GM12878 (cell line): ENCODE measurements at regions not wholly inside any gene's neighbourhood (a gene's known extent, or its start where the extent isn't known, plus 50 kb on each side); places are given as distances from the start of the nearest gene placed in this dataset.

Experiments used
- ATAC-seq: fragments of 200-7000 bp; cut with Tn5 transposase; 3 replicates; pipeline ENCODE4 v1.9.1; 2020; ENCODE audit warnings: mild to moderate bottlenecking, moderate library complexity
- BruUV-seq: library from RNA; stranded (reverse); fragments of 400-500 nt; replicated peaks from 2 replicates; lab custom pipeline; 2021; lab: Mats Ljungman, UMichigan
- CTCF ChIA-PET: fragments of 300-600 bp; sonication (Branson Sonifier 250); formaldehyde crosslinking; extraction: SDS; loops from one replicate; lab custom pipeline; 2021; ENCODE audit warnings: inconsistent platforms; lab: Yijun Ruan, JAX
- POLR2A ChIA-PET: fragments of 350-600 bp; formaldehyde crosslinking; extraction: SDS; loops from one replicate; lab custom pipeline; 2021; ENCODE audit warnings: inconsistent platforms; lab: Charles Lee
- RAD21 ChIA-PET: fragments of 300-600 bp; sonication (Branson Sonifier 250); formaldehyde crosslinking; loops from one replicate; lab custom pipeline; 2023; ENCODE audit warnings: antibody characterized with exemption; ENCODE audit not compliant: unreplicated experiment; lab: Charles Lee
- SMC1A ChIA-PET: fragments of 300-600 bp; sonication (Branson Sonifier 250); formaldehyde crosslinking; loops from one replicate; lab custom pipeline; 2023; ENCODE audit not compliant: unreplicated experiment, uncharacterized antibody; lab: Charles Lee
- DNase-seq: peaks from one replicate; pipeline ENCODE4 v3.0.0-alpha.2; 2011; ENCODE audit warnings: low read depth, low spot score
- FAIRE-seq: peaks from 3 replicates; lab custom pipeline; 2011; peaks lifted over from hg19 to GRCh38; lab: Jason Lieb, UNC
- H2AFZ ChIP-seq: 2 replicates; pipeline ENCODE4 v1.6.0; 2011; ENCODE audit warnings: low read depth, low read length, control low read depth; ENCODE audit not compliant: control insufficient read depth
- H3K27ac ChIP-seq: 2 replicates; pipeline ENCODE4 v1.5.1; 2011; ENCODE audit warnings: control low read depth; ENCODE audit not compliant: control insufficient read depth, insufficient read depth
- H3K27me3 ChIP-seq, 2 experiments: replicated peaks in 1 of 2; 2 replicates each; pipeline versions ENCODE4 v1.6.0 to v1.6.1; 2011; ENCODE audit warnings: low read length in 1 of 2; ENCODE audit not compliant: control insufficient read depth in 2 of 2, insufficient read depth in 2 of 2
- H3K36me3 ChIP-seq, 2 experiments: 2 replicates each; pipeline ENCODE4 v1.5.1; 2011; ENCODE audit warnings: low read length in 1 of 2; ENCODE audit not compliant: control insufficient read depth in 2 of 2, insufficient read depth in 2 of 2
- H3K4me1 ChIP-seq: 2 replicates; pipeline ENCODE4 v1.6.1; 2011; ENCODE audit warnings: mild to moderate bottlenecking, low read length, moderate library complexity, mixed read lengths; ENCODE audit not compliant: control insufficient read depth, insufficient read depth
- H3K4me2 ChIP-seq: 2 replicates; pipeline ENCODE4 v1.6.0; 2011; ENCODE audit warnings: control low read depth; ENCODE audit not compliant: control insufficient read depth, insufficient read depth
- H3K4me3 ChIP-seq: fragments of 200-600 bp; sonication (generic); 2 replicates; pipeline ENCODE4 v1.5.1; 2016
- H3K79me2 ChIP-seq: 2 replicates; pipeline ENCODE4 v1.6.0; 2011; ENCODE audit warnings: low read length; ENCODE audit not compliant: control insufficient read depth, insufficient read depth
- H3K9ac ChIP-seq: 2 replicates; pipeline ENCODE4 v1.8.0; 2011; ENCODE audit warnings: low read length, control low read depth, mixed read lengths; ENCODE audit not compliant: control insufficient read depth, insufficient read depth
- H3K9me3 ChIP-seq: replicated peaks from 3 replicates; pipeline ENCODE4 v1.5.1; 2011; ENCODE audit warnings: mild to moderate bottlenecking, low read length; ENCODE audit not compliant: control insufficient read depth, insufficient read depth
- H4K20me1 ChIP-seq: 2 replicates; pipeline ENCODE4 v1.6.0; 2011; ENCODE audit not compliant: control insufficient read depth, insufficient read depth
- BHLHE40 ChIP-seq, 2 experiments: fragments of 450-650 bp in 1 of 2; IDR thresholded peaks; 2 replicates each; pipeline ENCODE4 v1.6.1; 2011 to 2017; ENCODE audit warnings: low read depth in 2 of 2, borderline replicate concordance in 1 of 2, improper control_type of control experiment in 1 of 2, low read length in 1 of 2, mild to moderate bottlenecking in 1 of 2
- EZH2 ChIP-seq: IDR thresholded peaks from 2 replicates; pipeline ENCODE4 v1.6.1; 2012; ENCODE audit warnings: low read depth, mild to moderate bottlenecking, control low read depth, inconsistent platforms, low read length, borderline replicate concordance; ENCODE audit not compliant: control insufficient read depth
- FOS ChIP-seq: IDR thresholded peaks from 3 replicates; pipeline ENCODE4 v1.6.1; 2011; ENCODE audit warnings: borderline replicate concordance; ENCODE audit not compliant: insufficient read length; ENCODE audit errors: extremely low read depth
- JUNB ChIP-seq: IDR thresholded peaks from 2 replicates; pipeline ENCODE4 v1.6.1; 2016; ENCODE audit warnings: antibody characterized with exemption, mild to moderate bottlenecking
- KDM1A ChIP-seq: fragments of 200-600 bp; sonication (generic); IDR thresholded peaks from 2 replicates; pipeline ENCODE4 v1.6.1; 2016; ENCODE audit warnings: borderline replicate concordance
- POLR2AphosphoS2 ChIP-seq: IDR thresholded peaks from 2 replicates; pipeline ENCODE4 v1.6.1; 2011; ENCODE audit warnings: low read depth, mild to moderate bottlenecking, low read length, improper control_type of control experiment, moderate library complexity
- YBX1 ChIP-seq: fragments of 450-650 bp; IDR thresholded peaks from 2 replicates; pipeline ENCODE4 v1.6.1; 2016; ENCODE audit warnings: antibody characterized with exemption
- ZBED1 ChIP-seq: IDR thresholded peaks from 2 replicates; pipeline ENCODE4 v1.6.1; 2016; ENCODE audit warnings: borderline replicate concordance
- WGBS: methylation state at CpG from one replicate; pipeline ENCODE4 v1.1.6; 2016; ENCODE audit warnings: low lambda C conversion rate; ENCODE audit not compliant: insufficient replicate concordance, insufficient coverage; ENCODE audit errors: missing lambda C conversion rate; 5-methylcytosine and 5-hydroxymethylcytosine counted together
- in situ Hi-C: fragments of 300-500 bp; cut with MboI; formaldehyde crosslinking; loops from 9 replicates; pipeline ENCODE4 v1.14.3; 2018; ENCODE audit warnings: mixed read lengths
- intact Hi-C: fragments of 100-400 bp; cut with micrococcal nuclease; formaldehyde crosslinking; loops from one replicate; pipeline ENCODE4 v1.14.2; 2022; ENCODE audit not compliant: unreplicated experiment
- TF ChIP-seq, protein P1 (sequence below): fragments of 150-350 bp; IDR thresholded peaks from 2 replicates; pipeline ENCODE4 v1.6.1; 2014; ENCODE audit warnings: mild to moderate bottlenecking, low read depth, low read length

DNA sequence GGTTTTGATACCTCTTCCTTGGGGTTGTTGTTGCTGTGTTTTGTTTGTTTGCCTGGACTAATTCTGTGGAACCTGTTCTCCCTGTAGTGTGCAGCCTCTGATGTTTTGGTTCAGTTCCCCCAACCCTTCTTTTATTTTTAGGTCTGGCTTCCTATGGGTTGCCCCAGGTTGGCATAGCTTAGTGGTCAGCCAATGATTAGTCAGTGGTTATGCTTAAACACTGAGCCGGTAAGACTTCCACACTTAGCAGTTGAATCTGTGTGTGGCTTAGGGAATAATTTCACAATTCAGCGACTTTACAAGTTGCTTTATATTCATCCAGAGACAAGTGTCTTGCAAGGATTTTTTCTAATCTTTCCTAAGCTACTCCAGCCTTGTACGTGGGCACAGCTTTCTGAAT, 78.6 kb upstream of the CLPB start:
- Histone ChIP-seq H3K4me1 (no peaks in the 10 kb centered on the region), H3K27ac (no peak overlapping the region), H2AFZ (no peak overlapping the region), H3K27me3 (no peaks in the 10 kb centered on the region), H4K20me1 (no peaks in the 10 kb centered on the region), H3K4me2 (no peak overlapping the region), H3K9ac (no peak overlapping the region), H3K36me3 (no peaks in the 10 kb centered on the region), H3K4me3 (no peak overlapping the region), H3K9me3 (no peaks in the 10 kb centered on the region; the same call in 2 of the 3 replicates), H3K79me2 (no peaks in the 10 kb centered on the region)
- in situ Hi-C loops (no loop called here), intact Hi-C loops (no loop called here)
- ChIA-PET SMC1A (no interaction called here), POLR2A (no interaction called here), RAD21 (no interaction called here), CTCF (interaction anchor here (0.6 kb wide), 1 partner anchor 42 kb away, joined by 3 read pairs; no protein-coding TSS in a partner anchor)
- FAIRE-seq (no peak), ATAC-seq (no peak), DNase-seq (no peak)
- no peak for TF ChIP-seq POLR2AphosphoS2
- TF ChIP-seq FOS = no peak
- no peak for TF ChIP-seq JUNB
- TF ChIP-seq, protein P1, sequence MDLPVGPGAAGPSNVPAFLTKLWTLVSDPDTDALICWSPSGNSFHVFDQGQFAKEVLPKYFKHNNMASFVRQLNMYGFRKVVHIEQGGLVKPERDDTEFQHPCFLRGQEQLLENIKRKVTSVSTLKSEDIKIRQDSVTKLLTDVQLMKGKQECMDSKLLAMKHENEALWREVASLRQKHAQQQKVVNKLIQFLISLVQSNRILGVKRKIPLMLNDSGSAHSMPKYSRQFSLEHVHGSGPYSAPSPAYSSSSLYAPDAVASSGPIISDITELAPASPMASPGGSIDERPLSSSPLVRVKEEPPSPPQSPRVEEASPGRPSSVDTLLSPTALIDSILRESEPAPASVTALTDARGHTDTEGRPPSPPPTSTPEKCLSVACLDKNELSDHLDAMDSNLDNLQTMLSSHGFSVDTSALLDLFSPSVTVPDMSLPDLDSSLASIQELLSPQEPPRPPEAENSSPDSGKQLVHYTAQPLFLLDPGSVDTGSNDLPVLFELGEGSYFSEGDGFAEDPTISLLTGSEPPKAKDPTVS = no peak
- no peak for TF ChIP-seq EZH2
- no peak for TF ChIP-seq KDM1A
- TF ChIP-seq YBX1 = no peak
- TF ChIP-seq BHLHE40 (IDR thresholded peaks at IDR 0.05; ENCODE audit: borderline replicate concordance in 1 of 2, low read depth in 2 of 2, low read length in 1 of 2) = no peak
- no peak for TF ChIP-seq ZBED1
- BruUV-seq = no TSS peak
- WGBS = 27% methylated on average over 3 of the region's 3 CpGs
